ENCODE measurements at regions not wholly inside any gene's neighbourhood (a gene's known extent, or its start where the extent isn't known, plus 50 kb on each side); places are given as distances from the start of the nearest gene placed in this dataset.

DNA sequence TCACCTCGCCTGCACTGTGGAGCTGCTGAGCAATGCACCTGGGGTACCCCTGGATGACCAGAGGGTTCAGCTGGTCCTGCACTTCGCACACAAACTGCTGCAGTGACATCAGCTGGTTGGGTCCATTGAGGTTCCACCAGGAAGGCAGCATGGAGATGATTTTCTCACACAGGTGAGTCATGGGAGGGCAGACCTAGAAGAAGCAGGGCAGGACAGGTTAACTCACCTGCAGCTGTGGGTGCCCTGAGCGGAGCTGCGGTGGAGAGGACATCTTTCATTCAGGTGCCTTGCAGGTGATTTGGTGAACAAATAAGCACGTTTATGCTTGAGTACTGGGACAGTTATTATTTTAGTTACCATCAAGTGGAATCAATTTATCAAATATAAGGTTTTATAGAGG is 73.6 kb downstream of the CTSL start:
- 82 to 89% methylated on average over 5 of the region's 5 CpGs for WGBS, 2 donors
- no peak for TF ChIP-seq POLR2A (IDR thresholded peaks at IDR 0.05)
- TF ChIP-seq, protein P1, sequence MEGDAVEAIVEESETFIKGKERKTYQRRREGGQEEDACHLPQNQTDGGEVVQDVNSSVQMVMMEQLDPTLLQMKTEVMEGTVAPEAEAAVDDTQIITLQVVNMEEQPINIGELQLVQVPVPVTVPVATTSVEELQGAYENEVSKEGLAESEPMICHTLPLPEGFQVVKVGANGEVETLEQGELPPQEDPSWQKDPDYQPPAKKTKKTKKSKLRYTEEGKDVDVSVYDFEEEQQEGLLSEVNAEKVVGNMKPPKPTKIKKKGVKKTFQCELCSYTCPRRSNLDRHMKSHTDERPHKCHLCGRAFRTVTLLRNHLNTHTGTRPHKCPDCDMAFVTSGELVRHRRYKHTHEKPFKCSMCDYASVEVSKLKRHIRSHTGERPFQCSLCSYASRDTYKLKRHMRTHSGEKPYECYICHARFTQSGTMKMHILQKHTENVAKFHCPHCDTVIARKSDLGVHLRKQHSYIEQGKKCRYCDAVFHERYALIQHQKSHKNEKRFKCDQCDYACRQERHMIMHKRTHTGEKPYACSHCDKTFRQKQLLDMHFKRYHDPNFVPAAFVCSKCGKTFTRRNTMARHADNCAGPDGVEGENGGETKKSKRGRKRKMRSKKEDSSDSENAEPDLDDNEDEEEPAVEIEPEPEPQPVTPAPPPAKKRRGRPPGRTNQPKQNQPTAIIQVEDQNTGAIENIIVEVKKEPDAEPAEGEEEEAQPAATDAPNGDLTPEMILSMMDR (IDR thresholded peaks at IDR 0.05) = no peak
- intact Hi-C loops (cut with DNase I; ENCODE audit: low total_unique reads) = no loop called here
- H3K4me3 ChIP-seq (ENCODE audit: low read depth, poor library complexity, severe bottlenecking) = no peak overlapping the region
- no peak for DNase-seq (ENCODE audit: low spot score in 2 of 2)

DNA sequence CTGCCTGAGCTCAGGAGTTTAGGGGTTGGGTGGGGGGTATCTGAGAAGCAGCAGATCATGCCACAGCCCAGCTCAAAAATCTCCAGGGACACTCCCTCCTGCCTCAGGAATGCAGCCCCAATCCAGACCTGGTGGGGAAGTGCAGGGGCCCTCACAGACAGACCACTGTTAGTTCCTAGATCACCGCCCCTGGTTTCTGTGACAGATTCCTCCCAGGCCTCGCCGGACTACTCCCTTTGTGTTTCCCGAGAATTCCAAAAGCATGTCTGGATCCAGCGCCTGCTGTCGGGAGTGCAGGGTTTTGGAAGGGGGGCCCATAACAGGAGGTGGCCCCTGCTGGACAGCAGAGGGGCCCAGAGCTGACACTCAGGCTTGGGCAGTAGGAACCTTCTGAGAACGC is 74.5 kb downstream of the CTSL start:
- intact Hi-C loops (cut with DNase I; ENCODE audit: low total_unique reads) = no loop called here
- TF ChIP-seq, protein P1 (IDR thresholded peaks at IDR 0.05) = no peak
- TF ChIP-seq POLR2A (IDR thresholded peaks at IDR 0.05) = no peak
- no peak overlapping the region for H3K4me3 ChIP-seq (ENCODE audit: low read depth, poor library complexity, severe bottlenecking)
- WGBS, 2 donors = 71 to 79% methylated on average over 7 of the region's 7 CpGs
- no peak for DNase-seq (ENCODE audit: low spot score in 2 of 2)

DNA sequence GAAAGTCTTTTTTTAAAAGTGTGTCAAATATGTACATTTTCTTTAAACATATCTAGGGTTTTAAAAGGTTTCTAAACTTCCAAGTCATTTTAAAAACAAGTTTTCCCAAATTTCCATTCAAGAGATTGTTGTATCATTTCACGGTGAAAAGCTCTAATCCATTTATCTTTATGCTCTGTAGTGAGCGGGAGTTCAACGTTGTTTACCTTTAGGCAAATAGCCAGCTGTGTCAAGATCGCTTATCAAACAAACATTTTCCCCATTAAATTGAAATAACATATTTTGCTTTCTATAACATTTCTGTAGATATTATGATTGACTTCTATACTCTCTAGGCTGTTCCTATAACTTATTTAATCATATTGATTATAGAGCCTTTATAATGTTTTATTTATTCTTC is 75.1 kb downstream of the CTSL start:
- intact Hi-C loops (cut with DNase I; ENCODE audit: low total_unique reads) = no loop called here
- no peak for DNase-seq (ENCODE audit: low spot score in 2 of 2)
- TF ChIP-seq, protein P1 (IDR thresholded peaks at IDR 0.05) = no peak
- no peak for TF ChIP-seq POLR2A (IDR thresholded peaks at IDR 0.05)
- WGBS, 2 donors = 44 to 50% methylated on average over 4 of the region's 4 CpGs
- no peak overlapping the region for H3K4me3 ChIP-seq (ENCODE audit: low read depth, poor library complexity, severe bottlenecking)

DNA sequence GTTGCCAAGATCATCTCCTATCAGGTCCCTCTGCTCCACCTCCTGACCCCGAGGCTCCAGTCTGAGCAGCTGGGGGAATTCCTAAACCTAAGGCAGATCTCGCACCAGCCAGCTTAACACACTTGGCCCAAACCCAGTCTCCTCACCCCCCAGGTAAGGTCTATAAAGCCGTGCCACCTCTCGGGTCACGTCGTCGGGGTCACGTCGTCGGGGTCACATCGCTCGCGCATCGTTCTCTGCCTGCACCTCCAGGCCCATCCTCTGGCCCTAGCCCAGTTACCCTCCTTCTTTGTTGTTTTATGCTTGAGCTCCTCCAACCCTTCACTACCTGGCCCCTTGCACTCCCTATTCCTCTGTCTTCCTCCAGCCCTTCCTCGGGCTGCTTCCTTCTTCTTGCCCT is 77.2 kb downstream of the CTSL start:
- H3K4me3 ChIP-seq (ENCODE audit: low read depth, poor library complexity, severe bottlenecking) = no peak overlapping the region
- intact Hi-C loops (cut with DNase I; ENCODE audit: low total_unique reads) = no loop called here
- DNase-seq (ENCODE audit: low spot score in 2 of 2) = no peak
- WGBS, 2 donors = 81 to 82% methylated on average over 14 to 15 of the region's 15 CpGs
- TF ChIP-seq POLR2A (IDR thresholded peaks at IDR 0.05) = no peak
- TF ChIP-seq, protein P1 (IDR thresholded peaks at IDR 0.05) = no peak

DNA sequence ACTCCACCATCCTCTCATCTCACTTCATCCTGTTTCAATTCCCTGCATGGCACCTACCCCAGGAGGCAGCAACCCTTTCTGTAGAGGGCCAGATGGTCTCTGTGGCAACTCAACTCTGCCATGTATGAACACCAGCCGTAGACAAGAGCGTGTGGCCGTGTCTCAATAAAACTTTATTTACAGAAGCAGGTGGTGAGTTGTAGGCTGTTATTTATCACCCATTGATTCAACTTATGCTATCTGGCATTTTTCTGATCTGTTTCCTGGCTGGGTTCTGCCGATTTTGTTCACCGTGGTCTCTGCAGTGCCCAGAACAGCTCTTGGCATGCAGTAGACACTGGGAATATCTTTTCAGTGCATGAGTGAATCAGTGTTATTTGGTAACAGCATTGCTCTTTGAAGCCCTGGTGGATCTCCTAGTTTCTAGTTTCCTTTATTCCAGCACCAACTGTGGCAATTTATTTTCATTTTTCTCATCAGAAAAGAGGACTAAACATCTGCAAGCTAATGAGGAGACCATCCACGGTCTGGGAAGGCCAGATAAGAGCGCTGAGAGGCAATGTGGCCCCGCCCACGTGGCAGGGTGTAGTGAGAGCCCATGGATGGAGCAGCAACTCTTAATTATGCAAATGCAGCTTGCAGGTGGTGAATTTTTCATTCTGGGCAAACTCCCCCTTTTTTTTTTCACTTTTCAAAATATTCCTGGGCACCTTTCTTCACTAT is 77.9 kb downstream of the CTSL start:
- no peak for TF ChIP-seq POLR2A (IDR thresholded peaks at IDR 0.05)
- TF ChIP-seq, protein P1 (IDR thresholded peaks at IDR 0.05) = no peak
- no peak for DNase-seq (ENCODE audit: low spot score in 2 of 2)
- intact Hi-C loops (cut with DNase I; ENCODE audit: low total_unique reads) = no loop called here
- 80 to 82% methylated on average over 9 of the region's 9 CpGs for WGBS, 2 donors
- H3K4me3 ChIP-seq (ENCODE audit: low read depth, poor library complexity, severe bottlenecking) = no peak overlapping the region

DNA sequence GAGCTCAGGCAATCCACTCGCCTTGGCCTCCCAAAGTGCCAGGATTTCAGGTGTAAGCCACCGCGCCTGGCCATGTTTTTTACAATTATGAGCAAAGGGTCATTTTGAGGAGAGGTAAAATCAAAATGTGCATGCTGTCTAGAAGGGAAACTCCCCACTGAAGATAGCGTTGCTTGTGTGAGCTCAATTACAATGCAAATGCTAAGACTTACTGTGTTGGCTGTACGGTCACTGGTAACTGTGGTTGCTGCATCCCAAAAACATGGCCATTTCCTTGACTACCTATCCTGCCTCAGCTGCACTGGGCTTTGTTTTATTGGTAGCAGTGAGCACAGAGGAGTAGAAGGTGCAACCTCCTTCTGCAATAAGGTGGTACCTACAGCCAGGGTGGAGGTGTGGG is 77.4 kb upstream of the SPATA31E1 start:
- intact Hi-C loops (cut with DNase I; ENCODE audit: low total_unique reads) = no loop called here
- H3K4me3 ChIP-seq (ENCODE audit: low read depth, poor library complexity, severe bottlenecking) = no peak overlapping the region
- WGBS, 2 donors = 96 to 98% methylated on average over 5 of the region's 5 CpGs
- TF ChIP-seq, protein P1 (IDR thresholded peaks at IDR 0.05) = no peak
- TF ChIP-seq POLR2A (IDR thresholded peaks at IDR 0.05) = no peak
- DNase-seq (ENCODE audit: low spot score in 2 of 2) = no peak

Data from lower leg skin (tissue), 4 donors.